Upper lobe of right lung (tissue), 1 donor: ENCODE measurements at regions not wholly inside any gene's neighbourhood (a gene's known extent, or its start where the extent isn't known, plus 50 kb on each side); places are given as distances from the start of the nearest gene placed in this dataset.

Experiments
- ATAC-seq: fragments of 200-7000 bp; cut with Tn5 transposase; one replicate; pipeline ENCODE4 v1.9.1; 2020; ENCODE audit warnings: mild to moderate bottlenecking, moderate library complexity
- DNase-seq: peaks from one replicate; pipeline ENCODE4 v3.0.0-alpha.2; 2020
- H3K27ac ChIP-seq: fragments of 200-600 bp; one replicate; pipeline ENCODE4 v1.8.0; 2022
- H3K27me3 ChIP-seq: fragments of 200-600 bp; one replicate; pipeline ENCODE4 v1.8.0; 2022; ENCODE audit warnings: mild to moderate bottlenecking
- H3K36me3 ChIP-seq: fragments of 200-600 bp; one replicate; pipeline ENCODE4 v1.8.0; 2022
- H3K4me1 ChIP-seq: fragments of 200-600 bp; one replicate; pipeline ENCODE4 v1.8.0; 2022
- H3K4me3 ChIP-seq: fragments of 200-600 bp; one replicate; pipeline ENCODE4 v1.8.0; 2022; ENCODE audit warnings: mild to moderate bottlenecking
- H3K9me3 ChIP-seq: fragments of 200-600 bp; one replicate; pipeline ENCODE4 v1.8.0; 2022
- intact Hi-C: fragments of 100-400 bp; cut with DNase I; formaldehyde crosslinking; loops from one replicate; pipeline ENCODE4 v1.11.0; 2022
- TF ChIP-seq, protein P1 (sequence below): fragments of 200-600 bp; IDR thresholded peaks from one replicate; pipeline ENCODE4 v1.8.0; 2022; ENCODE audit warnings: antibody characterized with exemption
- donor health status: DM: no; HTN: yes; CAD: no; lungs with severe emphysema.

DNA sequence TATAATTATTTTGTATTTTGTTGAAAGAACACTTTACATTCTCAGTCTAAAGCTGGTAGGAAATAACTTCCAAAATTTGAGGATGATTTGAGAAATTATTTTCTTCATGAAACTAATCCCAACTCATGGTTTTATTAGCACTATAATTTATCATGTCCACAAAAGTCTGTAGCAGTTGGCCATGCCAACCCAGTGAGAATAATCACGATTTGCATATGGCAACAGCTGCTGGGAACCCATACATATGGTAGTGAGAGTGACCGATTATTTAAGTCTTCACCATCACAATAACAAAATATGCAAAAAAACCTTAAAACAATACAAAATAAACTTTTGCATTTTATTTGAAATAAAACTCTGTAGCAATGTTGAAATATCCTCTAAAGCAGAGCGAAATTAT, 445.9 kb upstream of the ANO3 start:
- intact Hi-C loops = no loop called here
- ATAC-seq (no peak), DNase-seq (no peak)
- no peak overlapping the region for H3K4me3 ChIP-seq
- peaks cover 4% of the 10 kb centered on the region for H3K9me3 ChIP-seq
- TF ChIP-seq, protein P1, sequence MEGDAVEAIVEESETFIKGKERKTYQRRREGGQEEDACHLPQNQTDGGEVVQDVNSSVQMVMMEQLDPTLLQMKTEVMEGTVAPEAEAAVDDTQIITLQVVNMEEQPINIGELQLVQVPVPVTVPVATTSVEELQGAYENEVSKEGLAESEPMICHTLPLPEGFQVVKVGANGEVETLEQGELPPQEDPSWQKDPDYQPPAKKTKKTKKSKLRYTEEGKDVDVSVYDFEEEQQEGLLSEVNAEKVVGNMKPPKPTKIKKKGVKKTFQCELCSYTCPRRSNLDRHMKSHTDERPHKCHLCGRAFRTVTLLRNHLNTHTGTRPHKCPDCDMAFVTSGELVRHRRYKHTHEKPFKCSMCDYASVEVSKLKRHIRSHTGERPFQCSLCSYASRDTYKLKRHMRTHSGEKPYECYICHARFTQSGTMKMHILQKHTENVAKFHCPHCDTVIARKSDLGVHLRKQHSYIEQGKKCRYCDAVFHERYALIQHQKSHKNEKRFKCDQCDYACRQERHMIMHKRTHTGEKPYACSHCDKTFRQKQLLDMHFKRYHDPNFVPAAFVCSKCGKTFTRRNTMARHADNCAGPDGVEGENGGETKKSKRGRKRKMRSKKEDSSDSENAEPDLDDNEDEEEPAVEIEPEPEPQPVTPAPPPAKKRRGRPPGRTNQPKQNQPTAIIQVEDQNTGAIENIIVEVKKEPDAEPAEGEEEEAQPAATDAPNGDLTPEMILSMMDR = no peak
- no peaks in the 10 kb centered on the region for H3K36me3 ChIP-seq
- no peaks in the 10 kb centered on the region for H3K27me3 ChIP-seq
- H3K27ac ChIP-seq = no peak overlapping the region
- no peaks in the 10 kb centered on the region for H3K4me1 ChIP-seq

- H3K4me3 ChIP-seq = no peak overlapping the region
- no peak overlapping the region for H3K27ac ChIP-seq
- no peaks in the 10 kb centered on the region for H3K36me3 ChIP-seq
- TF ChIP-seq, protein P1 = no peak
- H3K9me3 ChIP-seq = no peaks in the 10 kb centered on the region
- no peaks in the 10 kb centered on the region for H3K4me1 ChIP-seq
- DNase-seq (no peak), ATAC-seq (no peak)
- no peaks in the 10 kb centered on the region for H3K27me3 ChIP-seq
- intact Hi-C loops = no loop called here
These were observed 441.2 kb upstream of the ANO3 start for GRCh38 chr11:25890626-25891260.

GRCh38 chr11:25891960-25892359, 440.0 kb upstream of the ANO3 start:
- Histone ChIP-seq H3K27me3 (no peaks in the 10 kb centered on the region), H3K27ac (no peak overlapping the region), H3K4me1 (no peaks in the 10 kb centered on the region), H3K9me3 (no peaks in the 10 kb centered on the region), H3K36me3 (no peaks in the 10 kb centered on the region), H3K4me3 (no peak overlapping the region)
- no peak for DNase-seq
- TF ChIP-seq, protein P1 = no peak
- ATAC-seq = no peak
- intact Hi-C loops = no loop called here

GRCh38 chr11:25899617-25900160, 432.2 kb upstream of the ANO3 start:
- DNase-seq (no peak), ATAC-seq (no peak)
- no peaks in the 10 kb centered on the region for H3K9me3 ChIP-seq
- H3K27ac ChIP-seq = no peak overlapping the region
- TF ChIP-seq, protein P1 = no peak
- H3K4me1 ChIP-seq = no peaks in the 10 kb centered on the region
- no peak overlapping the region for H3K4me3 ChIP-seq
- H3K36me3 ChIP-seq = no peaks in the 10 kb centered on the region
- intact Hi-C loops = no loop called here
- no peaks in the 10 kb centered on the region for H3K27me3 ChIP-seq

DNA sequence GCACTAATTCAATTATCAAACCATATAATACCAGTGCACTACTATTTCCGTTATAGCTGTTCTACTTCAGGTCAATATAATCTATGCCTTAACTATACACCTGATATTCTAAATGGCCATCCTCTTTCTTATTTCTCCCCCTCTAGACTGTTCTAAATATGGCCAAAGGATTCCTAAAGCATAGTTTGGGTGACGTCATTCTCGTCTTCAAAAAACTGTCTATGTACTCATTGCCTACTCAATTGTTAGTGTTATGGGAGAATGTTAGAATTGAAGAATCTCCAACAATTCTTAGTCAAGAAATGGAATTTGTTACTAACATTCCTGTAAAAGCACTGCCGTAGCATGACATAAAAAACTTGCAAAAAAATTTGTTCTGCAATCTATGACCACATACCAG, 431.1 kb upstream of the ANO3 start:
- no peak overlapping the region for H3K27ac ChIP-seq
- no peak for DNase-seq
- TF ChIP-seq, protein P1 = no peak
- intact Hi-C loops = no loop called here
- no peak for ATAC-seq
- no peaks in the 10 kb centered on the region for H3K9me3 ChIP-seq
- H3K4me1 ChIP-seq = no peaks in the 10 kb centered on the region
- H3K4me3 ChIP-seq = no peak overlapping the region
- H3K27me3 ChIP-seq = no peaks in the 10 kb centered on the region
- no peaks in the 10 kb centered on the region for H3K36me3 ChIP-seq

DNA sequence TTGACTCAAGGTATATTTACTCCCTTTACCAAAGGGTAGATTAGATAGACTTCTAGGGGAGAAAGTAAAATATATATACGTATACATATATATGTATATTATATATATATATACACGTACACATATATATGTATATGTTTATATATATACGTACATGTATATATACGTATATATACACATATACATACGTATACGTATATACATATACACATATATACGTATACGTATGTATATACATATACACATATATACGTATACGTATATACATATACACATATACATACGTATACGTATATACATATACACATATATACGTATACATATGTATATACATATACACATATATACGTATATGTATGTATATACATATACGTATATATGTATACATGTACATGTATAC, 430.5 kb upstream of the ANO3 start:
- TF ChIP-seq, protein P1 = no peak
- no peaks in the 10 kb centered on the region for H3K9me3 ChIP-seq
- H3K4me3 ChIP-seq = no peak overlapping the region
- ATAC-seq = no peak
- no peaks in the 10 kb centered on the region for H3K27me3 ChIP-seq
- intact Hi-C loops = no loop called here
- no peak for DNase-seq
- H3K4me1 ChIP-seq = no peaks in the 10 kb centered on the region
- no peak overlapping the region for H3K27ac ChIP-seq
- H3K36me3 ChIP-seq = no peaks in the 10 kb centered on the region
